GM13976 (cell line): ENCODE measurements at regions not wholly inside any gene's neighbourhood (a gene's known extent, or its start where the extent isn't known, plus 50 kb on each side); places are given as distances from the start of the nearest gene placed in this dataset.

ENCODE experiments used
- DNase-seq: peaks from one replicate; pipeline ENCODE4 v3.0.0; 2012; ENCODE audit warnings: low spot score
- in situ Hi-C: fragments of 300-500 bp; cut with MboI; formaldehyde crosslinking; loops from one replicate; pipeline ENCODE4 v1.12.0; 2022; ENCODE audit warnings: low sequenced_read_pairs, mixed read lengths, inconsistent platforms; ENCODE audit not compliant: unreplicated experiment
- TF ChIP-seq, protein P1 (sequence below): IDR thresholded peaks from 2 replicates; pipeline ENCODE4 v1.5.1; 2012; ENCODE audit warnings: borderline replicate concordance, mild to moderate bottlenecking; ENCODE audit not compliant: insufficient read depth; ENCODE audit errors: extremely low read depth, missing control alignments, control extremely low read depth

DNA sequence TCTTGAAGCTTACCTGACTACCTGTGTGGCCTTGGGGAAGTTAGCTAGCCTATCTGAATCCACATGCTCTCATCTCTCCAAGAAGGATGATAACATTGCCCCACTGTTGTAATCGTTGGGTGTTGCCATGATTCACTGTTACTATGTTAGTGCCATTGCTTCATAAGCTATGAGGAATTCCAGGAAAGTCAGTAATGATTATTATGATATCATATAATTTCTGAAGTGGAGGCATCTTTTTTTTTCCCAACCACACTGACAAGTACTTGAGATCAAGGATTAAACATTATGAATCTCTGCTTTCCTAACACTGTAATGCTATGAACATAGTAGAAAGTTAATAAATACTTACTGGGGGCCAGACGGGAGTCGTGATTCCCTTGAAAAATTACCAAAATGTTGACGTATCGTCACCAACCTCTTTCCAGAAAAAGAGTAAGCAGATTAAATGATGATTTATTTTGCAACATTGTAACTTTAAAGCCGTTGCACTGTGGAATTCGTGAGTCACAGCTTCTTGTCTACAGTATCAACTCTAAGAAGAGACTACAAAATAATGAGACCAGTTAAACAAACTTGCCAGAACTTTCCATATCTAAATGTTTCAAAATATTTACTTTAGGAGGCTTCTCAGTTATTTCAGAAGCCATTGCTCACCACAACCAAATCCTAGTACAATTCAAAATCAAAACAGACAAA lies 459.9 kb downstream of the PIK3C3 start:
- in situ Hi-C loops, result no loop called here
- no peak for DNase-seq
- TF ChIP-seq, protein P1, sequence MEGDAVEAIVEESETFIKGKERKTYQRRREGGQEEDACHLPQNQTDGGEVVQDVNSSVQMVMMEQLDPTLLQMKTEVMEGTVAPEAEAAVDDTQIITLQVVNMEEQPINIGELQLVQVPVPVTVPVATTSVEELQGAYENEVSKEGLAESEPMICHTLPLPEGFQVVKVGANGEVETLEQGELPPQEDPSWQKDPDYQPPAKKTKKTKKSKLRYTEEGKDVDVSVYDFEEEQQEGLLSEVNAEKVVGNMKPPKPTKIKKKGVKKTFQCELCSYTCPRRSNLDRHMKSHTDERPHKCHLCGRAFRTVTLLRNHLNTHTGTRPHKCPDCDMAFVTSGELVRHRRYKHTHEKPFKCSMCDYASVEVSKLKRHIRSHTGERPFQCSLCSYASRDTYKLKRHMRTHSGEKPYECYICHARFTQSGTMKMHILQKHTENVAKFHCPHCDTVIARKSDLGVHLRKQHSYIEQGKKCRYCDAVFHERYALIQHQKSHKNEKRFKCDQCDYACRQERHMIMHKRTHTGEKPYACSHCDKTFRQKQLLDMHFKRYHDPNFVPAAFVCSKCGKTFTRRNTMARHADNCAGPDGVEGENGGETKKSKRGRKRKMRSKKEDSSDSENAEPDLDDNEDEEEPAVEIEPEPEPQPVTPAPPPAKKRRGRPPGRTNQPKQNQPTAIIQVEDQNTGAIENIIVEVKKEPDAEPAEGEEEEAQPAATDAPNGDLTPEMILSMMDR, result no peak

DNA sequence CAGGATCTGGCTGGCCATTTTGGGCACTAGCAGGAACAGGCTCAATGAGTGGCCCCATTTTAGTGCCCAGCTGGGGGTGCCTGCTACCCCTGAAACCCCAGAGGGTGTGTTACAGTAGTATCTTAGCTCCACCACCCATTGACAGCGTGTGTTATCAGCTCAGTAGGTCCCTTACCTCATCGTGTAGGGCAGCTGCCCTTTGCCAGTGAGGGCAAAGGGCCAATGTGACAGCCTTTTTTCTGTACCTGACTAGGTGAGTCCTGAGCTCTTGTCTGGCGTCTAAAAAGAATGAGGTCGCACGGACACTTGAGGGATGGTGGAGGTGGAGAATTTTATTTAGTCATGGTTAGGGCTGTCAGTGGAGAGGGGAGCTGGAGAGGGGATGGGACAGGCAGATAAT lies 462.2 kb downstream of the PIK3C3 start:
- TF ChIP-seq, protein P1, result no peak
- in situ Hi-C loops, result no loop called here

DNA sequence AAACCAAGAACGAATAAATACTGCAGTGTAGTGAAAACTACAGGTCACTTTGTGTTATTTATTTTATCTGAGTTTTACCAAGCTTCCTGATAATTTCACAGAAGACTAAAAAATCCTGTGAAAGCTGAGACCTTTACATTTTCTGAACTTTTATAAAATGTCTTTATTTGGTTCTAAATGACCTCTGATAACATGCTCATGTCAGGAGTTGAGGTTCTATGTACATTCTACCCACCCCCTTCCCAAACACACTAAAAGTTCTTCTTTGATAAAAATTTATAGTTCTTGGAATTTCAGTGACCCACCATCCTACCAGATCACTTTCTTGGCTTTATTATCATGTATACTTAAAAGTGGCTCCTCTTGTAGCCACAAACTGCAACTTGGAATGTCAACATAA lies 463.1 kb downstream of the PIK3C3 start:
- in situ Hi-C loops, result no loop called here
- no peak for DNase-seq
- TF ChIP-seq, protein P1, result no peak

More for the DNA sequence above, 462.2 kb downstream of the PIK3C3 start:
- DNase-seq, result no peak

DNA sequence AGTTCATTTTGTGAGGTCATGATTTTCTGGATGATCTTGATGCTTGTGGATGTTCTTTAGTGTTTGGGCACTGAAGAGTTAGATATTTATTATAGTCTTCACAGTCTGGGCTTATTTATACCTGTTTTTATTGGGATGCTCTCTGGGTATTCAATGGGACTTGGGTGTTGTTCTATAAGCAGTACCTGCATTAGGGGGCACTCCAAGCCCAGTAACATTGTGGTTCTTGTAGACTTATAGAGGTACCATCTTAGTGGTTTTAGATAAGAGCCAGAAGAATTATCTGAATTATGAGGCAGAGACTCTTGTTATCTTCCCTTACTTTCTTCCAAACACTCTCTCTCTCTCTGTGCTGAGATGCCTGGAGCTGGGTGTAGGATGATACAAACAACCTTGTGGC lies 470.0 kb downstream of the PIK3C3 start:
- no peak for DNase-seq
- TF ChIP-seq, protein P1, result no peak
- in situ Hi-C loops, result no loop called here

DNA sequence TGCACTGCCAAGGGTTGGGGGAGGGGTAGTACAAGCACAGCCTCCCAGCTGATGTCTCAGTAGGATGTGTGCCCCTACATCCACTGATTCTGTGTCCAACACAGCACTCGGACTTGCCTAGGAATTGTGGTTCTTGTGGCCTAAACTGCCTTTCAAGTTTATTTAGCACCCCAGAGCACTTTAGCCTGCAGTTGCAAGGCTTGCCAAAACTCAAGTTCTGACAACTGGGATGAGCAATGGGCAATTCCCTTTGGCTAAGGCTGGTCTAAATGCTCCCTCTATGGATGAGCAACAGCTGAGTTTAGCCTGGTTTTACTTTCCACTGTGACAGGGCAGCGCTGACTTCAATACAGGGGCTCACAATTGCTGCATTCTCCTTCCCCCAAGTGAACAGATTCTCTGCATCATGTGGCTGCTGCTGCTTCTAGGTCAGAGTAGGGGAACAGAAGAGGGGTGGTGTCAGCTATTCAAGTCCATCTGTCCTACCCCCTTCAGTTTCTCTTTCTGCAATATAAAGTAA lies 471.5 kb downstream of the PIK3C3 start:
- in situ Hi-C loops, result no loop called here
- no peak for DNase-seq
- TF ChIP-seq, protein P1, result no peak

DNA sequence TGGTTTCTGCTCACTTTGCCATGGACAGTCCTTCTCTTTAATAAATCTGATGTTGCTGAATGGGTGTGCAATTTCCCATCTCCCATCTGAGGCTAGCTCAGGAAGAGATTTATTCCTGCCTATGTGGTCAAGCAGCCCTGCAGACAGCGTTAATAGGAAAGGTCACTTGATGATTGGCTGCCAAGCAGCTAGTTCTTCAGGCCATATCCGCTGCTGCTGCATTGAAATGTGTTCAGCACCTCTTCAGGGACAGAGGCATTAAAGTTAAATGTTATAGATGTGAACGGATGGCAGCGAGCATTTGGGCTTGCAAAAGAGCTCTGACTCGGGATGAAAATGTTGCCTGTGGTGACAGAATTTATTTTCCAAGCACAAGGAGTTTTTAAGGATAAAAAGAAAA lies 474.2 kb downstream of the PIK3C3 start:
- DNase-seq, result no peak
- in situ Hi-C loops, result no loop called here
- TF ChIP-seq, protein P1, result no peak
